Spinal cord (tissue), 9 donors: ENCODE measurements at regions not wholly inside any gene's neighbourhood (a gene's known extent, or its start where the extent isn't known, plus 50 kb on each side); places are given as distances from the start of the nearest gene placed in this dataset.
"Not testable (repeated sequence)": the region's sequence is repeated elsewhere in the genome, so short reads cannot be mapped to it uniquely, and the experiment has no call there.

Experiments
- DNase-seq, 6 donors: peaks; one replicate each; pipeline versions ENCODE4 v3.0.0 to v3.0.0-alpha.2; 2013 to 2015; ENCODE audit warnings: low spot score in 6 of 6, low read depth in 4 of 6
- H3K27ac ChIP-seq: one replicate; pipeline ENCODE4 v1.5.1; 2013; ENCODE audit warnings: low read depth, low read length, control low read depth
- H3K27me3 ChIP-seq: one replicate; pipeline ENCODE4 v1.6.1; 2013; ENCODE audit warnings: low read length; ENCODE audit not compliant: control insufficient read depth, insufficient read depth
- H3K36me3 ChIP-seq: one replicate; pipeline ENCODE4 v1.6.1; 2013; ENCODE audit warnings: low read length; ENCODE audit not compliant: control insufficient read depth, insufficient read depth
- H3K4me1 ChIP-seq: one replicate; pipeline ENCODE4 v1.6.1; 2013; ENCODE audit warnings: low read length; ENCODE audit not compliant: control insufficient read depth, insufficient read depth
- H3K4me3 ChIP-seq: one replicate; pipeline ENCODE4 v1.5.1; 2013; ENCODE audit warnings: low read depth, low read length, control low read depth
- H3K9me3 ChIP-seq: one replicate; pipeline ENCODE4 v1.6.1; 2013; ENCODE audit warnings: low read length; ENCODE audit not compliant: control insufficient read depth, insufficient read depth
- WGBS: methylation state at CpG from one replicate; pipeline ENCODE4 v1.1.5; 2013; ENCODE audit warnings: missing lambda C conversion rate; ENCODE audit not compliant: insufficient coverage; 5-methylcytosine and 5-hydroxymethylcytosine counted together
- donor health status: healthy.

DNA sequence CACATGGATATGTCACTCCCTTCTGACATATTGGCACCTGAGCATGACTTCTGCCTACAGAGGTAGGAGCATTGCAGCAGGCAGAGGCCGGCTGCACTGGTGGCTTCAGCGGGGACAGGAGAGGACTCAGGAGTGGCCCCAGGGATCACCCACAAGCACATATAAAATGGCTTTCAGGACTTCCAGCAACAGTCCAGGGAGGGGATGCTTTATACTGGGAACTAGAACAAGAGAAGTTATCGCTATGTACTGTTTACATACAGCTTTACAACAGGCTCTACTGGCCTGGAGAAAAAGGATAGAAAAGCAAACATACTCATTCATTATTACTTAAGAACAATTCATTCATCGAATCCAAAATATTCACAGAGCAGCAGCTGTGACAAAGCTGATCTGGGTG, 337.8 kb downstream of the THBS2 start:
- H3K36me3 ChIP-seq, result no peaks in the 10 kb centered on the region
- WGBS, result no CpG with 5 or more reads among the region's 4 CpGs
- no peak overlapping the region for H3K27ac ChIP-seq
- H3K9me3 ChIP-seq, result no peaks in the 10 kb centered on the region
- H3K27me3 ChIP-seq, result no peaks in the 10 kb centered on the region
- H3K4me3 ChIP-seq, result no peak overlapping the region
- H3K4me1 ChIP-seq, result peaks cover 10% of the 10 kb centered on the region
- DNase-seq, result no peak

DNA sequence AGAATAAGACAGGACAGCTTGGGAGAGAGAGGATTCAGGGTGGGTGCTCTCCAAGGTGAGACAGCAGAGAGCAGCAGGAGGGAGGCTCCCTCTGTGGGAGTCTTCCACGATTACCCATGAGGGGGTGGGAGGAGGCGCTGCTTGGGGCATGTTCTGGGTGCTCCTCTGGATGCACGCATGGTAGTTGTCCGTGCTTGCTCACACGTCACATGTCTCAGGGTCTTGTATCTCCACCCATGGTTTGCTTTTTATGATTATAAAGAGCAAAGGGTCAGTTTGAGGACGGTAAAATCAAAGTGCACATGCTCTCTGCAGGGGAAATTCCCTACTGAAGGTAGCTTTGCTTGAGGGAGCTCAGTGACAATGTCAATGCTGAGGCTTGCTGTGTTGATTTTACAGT, 338.4 kb downstream of the THBS2 start:
- Histone ChIP-seq H3K36me3 (no peaks in the 10 kb centered on the region), H3K27me3 (no peaks in the 10 kb centered on the region), H3K4me1 (peaks cover 10% of the 10 kb centered on the region), H3K4me3 (no peak overlapping the region), H3K27ac (no peak overlapping the region), H3K9me3 (no peaks in the 10 kb centered on the region)
- WGBS, result 93% methylated on average over 5 of the region's 6 CpGs
- no peak for DNase-seq

DNA sequence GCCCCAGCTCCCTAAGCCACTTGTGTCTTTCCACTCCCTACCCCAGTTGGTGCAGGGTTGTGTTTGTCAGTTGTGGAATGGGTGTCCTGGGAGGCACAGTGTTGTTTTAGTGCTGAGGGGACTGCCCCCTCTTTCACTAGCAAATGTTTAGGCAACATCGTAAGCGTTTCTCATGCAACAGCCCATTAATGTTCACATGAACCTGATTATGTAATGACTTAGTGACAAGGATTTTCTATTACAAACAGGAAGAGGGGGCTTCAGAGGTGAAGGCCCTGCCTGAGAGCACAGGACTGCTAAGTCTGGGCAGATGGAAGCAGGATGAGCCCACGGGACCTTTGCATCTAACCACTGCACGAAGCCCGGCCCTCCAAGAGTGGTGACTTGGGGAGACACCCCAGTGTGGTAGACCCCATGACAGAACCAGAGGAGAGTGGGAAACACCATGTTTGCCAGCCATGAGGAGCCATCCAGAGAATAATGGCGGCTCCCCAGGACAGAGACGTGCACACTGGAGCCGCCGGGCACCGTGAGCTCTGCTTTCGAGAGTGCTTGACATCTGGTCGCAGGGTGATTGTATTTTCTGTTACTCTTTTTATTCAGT, 339.7 kb downstream of the THBS2 start:
- Histone ChIP-seq H3K9me3 (no peaks in the 10 kb centered on the region), H3K4me1 (peaks cover 10% of the 10 kb centered on the region), H3K36me3 (no peaks in the 10 kb centered on the region), H3K27me3 (no peaks in the 10 kb centered on the region), H3K27ac (no peak overlapping the region), H3K4me3 (no peak overlapping the region)
- no peak for DNase-seq
- WGBS, result 94% methylated on average over 6 of the region's 12 CpGs

DNA sequence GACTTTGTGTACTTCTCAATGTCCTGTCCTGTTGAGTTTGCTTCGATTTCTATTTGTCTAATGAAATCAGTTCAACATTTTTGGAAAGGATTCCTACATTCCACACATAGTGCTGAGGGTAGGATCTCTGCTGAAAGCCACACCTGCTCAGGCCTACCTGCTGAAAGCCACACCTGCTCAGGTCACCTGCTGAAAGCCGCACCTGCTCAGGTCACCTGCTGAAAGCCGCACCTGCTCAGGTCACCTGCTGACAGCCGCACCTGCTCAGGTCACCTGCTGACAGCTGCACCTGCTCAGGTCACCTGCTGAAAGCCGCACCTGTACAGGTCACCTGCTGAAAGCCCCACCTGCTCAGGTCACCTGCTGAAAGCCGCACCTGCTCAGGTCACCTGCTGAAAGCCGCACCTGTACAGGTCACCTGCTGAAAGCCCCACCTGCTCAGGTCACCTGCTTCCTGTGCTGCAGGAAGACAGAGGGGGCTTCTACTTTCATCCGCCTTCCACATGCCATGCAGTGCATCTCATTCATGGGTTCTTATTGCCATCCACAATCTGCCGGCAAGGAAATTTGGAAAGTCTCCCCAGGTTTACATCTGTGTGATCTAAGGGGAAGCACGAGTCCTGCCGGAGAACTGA, 340.3 kb downstream of the THBS2 start:
- 78% methylated on average over 10 of the region's 11 CpGs for WGBS
- not testable (repeated sequence) for H3K4me3 ChIP-seq, H3K9me3 ChIP-seq, H3K4me1 ChIP-seq, H3K27me3 ChIP-seq, H3K27ac ChIP-seq, DNase-seq, H3K36me3 ChIP-seq

DNA sequence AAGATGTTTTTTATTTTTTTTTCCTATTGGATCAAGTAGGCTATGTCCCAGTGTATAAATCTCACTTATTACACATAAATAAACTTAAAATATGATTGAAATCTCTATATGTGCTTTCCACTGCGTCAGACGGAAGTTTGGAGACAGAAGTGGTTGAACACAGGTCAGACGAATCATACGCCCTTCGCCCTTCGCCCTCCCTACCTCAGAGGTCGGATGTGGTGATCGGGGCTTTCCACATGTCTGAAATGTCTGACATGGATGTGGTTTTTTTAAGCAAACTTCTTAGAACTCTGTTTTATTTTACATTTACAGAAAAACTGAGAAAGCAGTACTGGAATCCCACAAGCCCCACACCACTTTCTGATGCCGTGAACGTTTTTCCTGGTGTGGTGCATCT, 344.4 kb downstream of the THBS2 start:
- H3K27ac ChIP-seq, result no peak overlapping the region
- peaks cover 8% of the 10 kb centered on the region for H3K4me1 ChIP-seq
- peaks cover 3% of the 10 kb centered on the region for H3K9me3 ChIP-seq
- 50% methylated on average over 2 of the region's 10 CpGs for WGBS
- H3K4me3 ChIP-seq, result no peak overlapping the region
- no peaks in the 10 kb centered on the region for H3K27me3 ChIP-seq
- no peaks in the 10 kb centered on the region for H3K36me3 ChIP-seq
- no peak for DNase-seq

DNA sequence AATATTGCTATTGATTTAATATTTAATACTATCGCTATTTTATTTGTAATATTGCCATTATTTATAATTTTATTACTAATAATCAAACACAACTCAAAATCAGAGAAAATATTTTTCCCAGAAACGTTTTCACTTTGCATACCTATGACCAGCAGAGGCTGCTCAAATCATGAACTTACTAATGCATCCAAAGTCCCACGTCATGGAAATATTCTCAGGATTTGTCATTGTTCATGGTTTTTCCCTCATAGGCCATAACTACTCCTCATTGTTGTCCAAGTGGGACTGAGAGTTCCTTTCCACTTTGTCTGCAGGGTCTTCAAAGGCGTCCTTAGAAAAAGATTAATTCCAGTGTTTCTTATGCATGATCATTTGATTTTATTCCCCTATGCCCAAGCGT, 344.8 kb downstream of the THBS2 start:
- Histone ChIP-seq H3K4me3 (no peak overlapping the region), H3K4me1 (peaks cover 6% of the 10 kb centered on the region), H3K36me3 (no peaks in the 10 kb centered on the region), H3K9me3 (peaks cover 3% of the 10 kb centered on the region), H3K27me3 (no peaks in the 10 kb centered on the region), H3K27ac (no peak overlapping the region)
- 38% methylated on average over 1 of the region's 5 CpGs for WGBS
- peak in 1 of 6 donors; percentile 46 for DNase-seq

DNA sequence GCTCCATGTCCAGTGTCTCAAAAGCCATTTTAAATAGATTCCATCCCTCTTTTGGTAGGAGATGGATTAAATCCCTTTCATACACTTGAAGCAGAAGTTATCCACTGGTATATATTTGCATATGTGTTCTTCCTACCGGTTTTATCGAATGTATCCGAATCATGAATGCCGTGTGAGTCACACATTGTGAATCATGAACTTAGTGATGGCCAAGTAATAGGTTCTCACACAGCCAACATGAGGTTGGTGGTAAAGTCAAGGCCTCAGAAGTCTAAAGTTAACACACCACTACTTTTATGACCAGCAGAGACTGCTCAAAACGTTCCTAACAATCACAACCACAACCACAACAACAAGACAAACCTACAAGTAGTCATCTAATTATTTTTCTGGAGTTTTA, 345.5 kb downstream of the THBS2 start:
- no peak for DNase-seq
- Histone ChIP-seq H3K4me1 (peaks cover 9% of the 10 kb centered on the region), H3K27me3 (no peaks in the 10 kb centered on the region), H3K27ac (no peak overlapping the region), H3K9me3 (peaks cover 3% of the 10 kb centered on the region), H3K36me3 (no peaks in the 10 kb centered on the region), H3K4me3 (no peak overlapping the region)
- no CpG with 5 or more reads among the region's 5 CpGs for WGBS

DNA sequence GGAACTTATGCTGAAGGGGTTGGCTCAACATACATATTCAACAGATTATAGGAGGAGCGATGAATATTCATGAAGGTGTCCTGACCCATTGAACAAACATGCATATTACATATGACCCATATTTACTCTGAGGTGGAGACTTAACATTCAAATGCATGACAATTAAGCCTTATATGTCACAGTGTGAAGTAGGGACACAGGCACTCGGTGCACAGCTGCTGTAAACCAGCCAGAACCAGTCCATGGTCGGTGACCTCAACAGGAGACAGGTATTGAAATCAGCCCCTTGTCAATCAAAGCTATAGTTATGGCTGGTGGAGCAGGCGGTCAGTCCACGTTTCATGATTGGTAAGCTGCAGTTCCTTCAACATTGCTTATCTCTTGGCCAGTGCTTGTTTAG, 347.3 kb downstream of the THBS2 start:
- peaks cover 9% of the 10 kb centered on the region for H3K4me1 ChIP-seq
- H3K27me3 ChIP-seq, result no peaks in the 10 kb centered on the region
- DNase-seq, result no peak
- WGBS, result 76% methylated on average over 3 of the region's 5 CpGs
- no peaks in the 10 kb centered on the region for H3K36me3 ChIP-seq
- no peak overlapping the region for H3K4me3 ChIP-seq
- H3K9me3 ChIP-seq, result peaks cover 3% of the 10 kb centered on the region
- no peak overlapping the region for H3K27ac ChIP-seq

DNA sequence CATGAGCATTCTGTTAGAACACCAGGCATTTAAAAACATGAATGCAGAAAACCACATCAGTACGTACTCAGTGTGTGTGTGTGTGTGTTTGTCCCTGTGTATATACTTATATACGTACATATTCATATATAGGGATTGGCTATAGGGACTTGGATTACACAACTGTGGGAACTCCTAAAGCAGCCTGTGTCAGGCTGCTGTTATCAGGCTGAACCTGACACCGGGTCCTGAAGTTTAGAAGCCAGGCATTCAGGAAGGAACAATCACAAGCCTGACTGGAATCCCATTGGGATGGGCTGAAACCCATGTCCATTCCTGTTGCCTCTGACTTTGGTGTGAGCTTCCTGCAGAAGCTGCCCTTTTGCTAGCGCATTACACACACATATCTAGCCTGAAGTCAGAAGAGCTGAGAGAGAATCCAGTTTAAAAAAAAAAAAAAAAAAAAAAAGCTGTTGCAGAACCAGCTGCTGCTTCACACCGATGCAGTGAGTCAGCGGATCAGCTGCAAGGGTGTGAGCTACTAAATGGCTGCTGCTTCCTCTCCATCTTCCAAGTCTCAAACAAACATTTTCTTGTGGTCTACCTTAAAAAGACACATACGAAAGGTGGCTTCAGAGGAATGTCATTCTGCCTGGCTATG, 348.1 kb downstream of the THBS2 start:
- Histone ChIP-seq H3K27me3 (no peaks in the 10 kb centered on the region), H3K4me3 (no peak overlapping the region), H3K27ac (no peak overlapping the region), H3K36me3 (no peaks in the 10 kb centered on the region), H3K9me3 (peaks cover 3% of the 10 kb centered on the region), H3K4me1 (peaks cover 9% of the 10 kb centered on the region)
- WGBS, result 87% methylated on average over 3 of the region's 7 CpGs
- DNase-seq, result no peak
